H1 (cell line): ENCODE measurements at regions not wholly inside any gene's neighbourhood (a gene's known extent, or its start where the extent isn't known, plus 50 kb on each side); places are given as distances from the start of the nearest gene placed in this dataset.

Experiments
- BCL11A ChIP-seq, 2 experiments: IDR thresholded peaks; one replicate each; pipeline ENCODE4 v1.6.1; 2011; ENCODE audit warnings: low read depth in 2 of 2, low read length in 2 of 2, mild to moderate bottlenecking in 2 of 2
- BRCA1 ChIP-seq: IDR thresholded peaks from 2 replicates; pipeline ENCODE4 v1.6.1; 2012; ENCODE audit warnings: low read depth, low read length, improper control_type of control experiment
- CHD2 ChIP-seq: IDR thresholded peaks from 2 replicates; pipeline ENCODE4 v1.6.1; 2012; ENCODE audit warnings: low read length, improper control_type of control experiment
- EP300 ChIP-seq, 2 experiments: IDR thresholded peaks; 1 replicate in 1 of 2; 2 replicates in 1 of 2; pipeline ENCODE4 v1.6.1; 2011 to 2012; ENCODE audit warnings: low read depth in 2 of 2, low read length in 2 of 2, mild to moderate bottlenecking in 2 of 2, borderline replicate concordance in 1 of 2, inconsistent platforms in 1 of 2, moderate library complexity in 1 of 2
- FOSL1 ChIP-seq: IDR thresholded peaks from 2 replicates; pipeline ENCODE4 v1.6.1; 2011; ENCODE audit warnings: mild to moderate bottlenecking, low read depth, low read length, moderate library complexity; ENCODE audit not compliant: insufficient read depth
- JUN ChIP-seq: IDR thresholded peaks from 2 replicates; pipeline ENCODE4 v1.6.1; 2011; ENCODE audit warnings: low read depth, mild to moderate bottlenecking, improper control_type of control experiment, low read length
- MAFK ChIP-seq: IDR thresholded peaks from 2 replicates; pipeline ENCODE4 v1.6.1; 2012; ENCODE audit warnings: low read depth, mild to moderate bottlenecking, improper control_type of control experiment, low read length
- POLR2A ChIP-seq, 2 experiments: IDR thresholded peaks; 1 replicate in 1 of 2; 2 replicates in 1 of 2; pipeline ENCODE4 v1.6.1; 2011; ENCODE audit warnings: low read depth in 2 of 2, low read length in 2 of 2, mild to moderate bottlenecking in 2 of 2; ENCODE audit errors: control extremely low read depth in 1 of 2
- RFX5 ChIP-seq: IDR thresholded peaks from 2 replicates; pipeline ENCODE4 v1.6.1; 2011; ENCODE audit warnings: low read depth, low read length, improper control_type of control experiment, borderline replicate concordance
- SP1 ChIP-seq: IDR thresholded peaks from 2 replicates; pipeline ENCODE4 v1.6.1; 2011; ENCODE audit warnings: low read depth, low read length
- TAF1 ChIP-seq: IDR thresholded peaks from 2 replicates; pipeline ENCODE4 v1.6.1; 2011; ENCODE audit warnings: mild to moderate bottlenecking, low read depth, low read length
- TEAD4 ChIP-seq: IDR thresholded peaks from 2 replicates; pipeline ENCODE4 v1.6.1; 2012; ENCODE audit warnings: low read depth, low read length, inconsistent platforms, mixed read lengths
- TF ChIP-seq, protein P1 (sequence below), 3 experiments: IDR thresholded peaks; 1 replicate in 2 of 3; 2 replicates in 1 of 3; pipeline versions ENCODE4 v1.5.1 to v1.6.1; 2011; ENCODE audit warnings: low read length in 3 of 3, mild to moderate bottlenecking in 3 of 3, inconsistent platforms in 2 of 3, low read depth in 1 of 3, moderate library complexity in 1 of 3; ENCODE audit not compliant: insufficient read depth in 1 of 3; ENCODE audit errors: control extremely low read depth in 1 of 3

DNA sequence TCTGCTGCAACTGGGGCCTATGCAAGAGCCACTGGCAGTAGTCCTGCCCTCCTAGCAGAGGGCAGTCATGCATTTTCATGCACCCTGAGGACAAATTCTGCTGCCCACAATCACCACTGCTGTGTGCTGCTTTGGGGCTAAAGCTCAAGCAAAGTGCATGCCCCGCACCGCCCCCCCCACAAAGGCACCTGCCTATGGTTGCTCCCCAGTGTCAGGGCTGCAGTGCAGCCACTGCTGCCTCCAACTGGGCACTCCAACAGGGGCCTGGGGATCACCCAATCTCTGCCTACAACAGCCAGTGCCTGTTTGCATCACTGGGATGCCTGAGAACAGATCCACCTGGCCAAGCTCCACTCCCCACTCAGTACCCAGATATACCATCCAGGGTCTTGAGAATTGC lies 417.0 kb downstream of the HTR7 start:
- TF ChIP-seq BRCA1 (no peak), TAF1 (no peak), CHD2 (no peak), MAFK (no peak), JUN (no peak), EP300 (IDR thresholded peaks at IDR 0.05; ENCODE audit: borderline replicate concordance in 1 of 2, low read depth in 2 of 2, low read length in 2 of 2) (no peak), FOSL1 (no peak), BCL11A (IDR thresholded peaks at IDR 0.05; ENCODE audit: low read depth in 2 of 2, low read length in 2 of 2) (no peak), SP1 (no peak), TEAD4 (no peak), POLR2A (IDR thresholded peaks at IDR 0.05; ENCODE audit: control extremely low read depth in 1 of 2, low read depth in 2 of 2, low read length in 2 of 2) (no peak), RFX5 (no peak)
- TF ChIP-seq, protein P1, sequence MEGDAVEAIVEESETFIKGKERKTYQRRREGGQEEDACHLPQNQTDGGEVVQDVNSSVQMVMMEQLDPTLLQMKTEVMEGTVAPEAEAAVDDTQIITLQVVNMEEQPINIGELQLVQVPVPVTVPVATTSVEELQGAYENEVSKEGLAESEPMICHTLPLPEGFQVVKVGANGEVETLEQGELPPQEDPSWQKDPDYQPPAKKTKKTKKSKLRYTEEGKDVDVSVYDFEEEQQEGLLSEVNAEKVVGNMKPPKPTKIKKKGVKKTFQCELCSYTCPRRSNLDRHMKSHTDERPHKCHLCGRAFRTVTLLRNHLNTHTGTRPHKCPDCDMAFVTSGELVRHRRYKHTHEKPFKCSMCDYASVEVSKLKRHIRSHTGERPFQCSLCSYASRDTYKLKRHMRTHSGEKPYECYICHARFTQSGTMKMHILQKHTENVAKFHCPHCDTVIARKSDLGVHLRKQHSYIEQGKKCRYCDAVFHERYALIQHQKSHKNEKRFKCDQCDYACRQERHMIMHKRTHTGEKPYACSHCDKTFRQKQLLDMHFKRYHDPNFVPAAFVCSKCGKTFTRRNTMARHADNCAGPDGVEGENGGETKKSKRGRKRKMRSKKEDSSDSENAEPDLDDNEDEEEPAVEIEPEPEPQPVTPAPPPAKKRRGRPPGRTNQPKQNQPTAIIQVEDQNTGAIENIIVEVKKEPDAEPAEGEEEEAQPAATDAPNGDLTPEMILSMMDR (IDR thresholded peaks at IDR 0.05; ENCODE audit: control extremely low read depth in 1 of 3, insufficient read depth in 1 of 3, low read depth in 1 of 3, low read length in 3 of 3): no peak
